NCI-H345 treated with DMSO at 0.1 percent for 48 hours (cell line): ENCODE measurements at regions not wholly inside any gene's neighbourhood (a gene's known extent, or its start where the extent isn't known, plus 50 kb on each side); places are given as distances from the start of the nearest gene placed in this dataset.
"Not testable (repeated sequence)": the region's sequence is repeated elsewhere in the genome, so short reads cannot be mapped to it uniquely, and the experiment has no call there.

ENCODE experiments used
- DNase-seq: peaks from one replicate; lab custom pipeline; 2025; ENCODE audit not compliant: unreplicated experiment; lab: John Stamatoyannopoulos, UW

DNA sequence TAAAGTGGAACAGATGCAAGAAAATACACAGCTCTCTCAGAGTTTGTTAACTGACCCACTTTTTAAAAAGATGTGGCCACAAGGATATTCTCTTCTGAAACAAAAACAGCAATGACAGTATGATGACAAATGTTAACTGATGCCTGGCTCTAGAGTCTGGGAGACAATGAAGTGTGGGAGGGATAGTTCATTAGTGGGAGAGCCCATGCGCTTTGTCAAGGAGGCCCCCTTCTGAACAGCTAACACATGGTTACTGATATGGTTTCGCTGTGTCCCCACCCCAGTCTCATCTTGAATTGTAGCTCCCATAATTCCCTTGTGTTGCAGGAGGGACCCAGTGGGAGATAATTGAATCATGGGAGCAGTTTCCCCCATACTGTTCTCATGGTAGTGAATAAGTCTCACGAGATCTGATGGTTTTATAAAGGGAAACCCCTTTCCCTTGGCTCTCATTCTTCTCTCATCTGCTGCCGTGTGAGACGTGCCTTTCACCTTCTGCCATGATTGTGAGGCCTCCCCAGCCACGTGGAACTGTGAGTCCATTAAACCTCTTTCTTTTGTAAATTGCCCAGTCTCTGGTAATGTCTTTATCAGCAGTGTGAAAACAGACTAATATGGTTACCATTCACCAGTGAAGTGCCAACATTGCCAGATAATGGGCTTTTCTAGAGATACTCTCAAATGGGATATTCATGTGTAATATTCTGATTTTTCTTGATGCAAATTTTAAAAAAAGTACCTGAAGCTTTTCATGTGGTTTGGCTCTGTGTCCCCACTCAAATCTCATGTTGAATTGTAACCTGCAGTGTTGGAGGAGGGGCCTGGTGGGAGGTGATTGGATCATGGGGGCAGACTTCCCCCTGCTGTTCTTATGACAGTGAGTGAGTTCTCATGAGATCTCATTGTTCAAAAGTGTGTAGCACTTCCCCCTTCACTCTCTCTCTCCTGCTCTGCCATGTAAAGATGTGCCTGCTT, 435.8 kb downstream of the SHISA9 start:
- DNase-seq, result not testable (repeated sequence)

DNA sequence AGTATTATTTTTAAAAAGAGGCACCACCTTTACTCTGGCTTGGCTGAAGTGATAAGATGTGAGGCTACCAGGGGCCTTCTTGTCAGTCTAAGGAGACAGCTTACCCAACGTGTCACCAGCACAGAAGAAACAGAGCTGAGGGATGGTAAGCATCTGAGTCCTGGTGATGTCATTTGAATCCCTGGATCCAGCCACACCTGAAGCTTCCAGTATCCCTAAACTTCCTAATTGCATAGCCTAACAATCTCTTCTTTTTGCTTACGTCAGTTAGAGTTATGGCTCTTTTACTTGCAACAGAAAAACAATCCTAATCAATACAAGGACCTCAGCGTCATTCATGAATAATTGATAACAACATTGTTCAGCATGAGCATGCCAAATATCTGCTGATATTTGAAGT, 436.6 kb downstream of the SHISA9 start:
- no peak for DNase-seq

DNA sequence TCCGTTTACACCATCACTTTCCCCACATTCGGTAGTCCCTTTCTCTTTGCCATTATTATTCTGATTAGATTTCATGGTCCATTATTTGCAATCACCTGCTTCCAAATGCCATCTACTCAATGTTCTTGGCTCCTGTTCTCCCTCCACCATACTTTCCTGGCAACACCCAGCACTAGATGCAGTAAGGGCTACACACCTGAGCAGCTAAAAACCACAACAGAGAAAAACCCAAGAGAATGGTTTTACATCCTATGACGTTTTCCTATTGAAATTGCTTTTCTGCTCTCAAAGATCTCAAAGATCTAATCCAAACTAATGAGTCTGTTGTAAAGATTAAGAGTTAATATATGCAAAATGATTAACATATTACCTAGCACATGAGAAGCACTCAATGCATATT, 441.3 kb downstream of the SHISA9 start:
- no peak for DNase-seq

DNA sequence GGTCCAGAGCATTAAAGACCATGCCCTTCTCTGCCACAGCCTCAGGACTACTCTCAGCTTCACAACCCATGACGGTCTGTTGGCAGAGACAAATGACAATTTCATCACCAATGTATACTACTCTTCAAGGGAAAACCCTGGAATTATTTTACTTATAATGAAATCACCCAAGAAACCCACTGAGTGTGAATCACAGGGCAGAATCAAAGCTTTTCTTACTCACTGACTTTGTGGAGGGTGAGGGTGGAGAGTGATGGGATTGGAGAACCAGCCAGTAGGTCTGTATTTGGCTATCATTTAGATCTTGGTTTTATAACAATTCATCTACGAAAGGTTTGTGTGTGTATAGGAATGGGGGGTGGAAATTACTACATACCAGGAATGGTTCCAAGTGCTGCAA, 442.6 kb downstream of the SHISA9 start:
- DNase-seq, result no peak

DNA sequence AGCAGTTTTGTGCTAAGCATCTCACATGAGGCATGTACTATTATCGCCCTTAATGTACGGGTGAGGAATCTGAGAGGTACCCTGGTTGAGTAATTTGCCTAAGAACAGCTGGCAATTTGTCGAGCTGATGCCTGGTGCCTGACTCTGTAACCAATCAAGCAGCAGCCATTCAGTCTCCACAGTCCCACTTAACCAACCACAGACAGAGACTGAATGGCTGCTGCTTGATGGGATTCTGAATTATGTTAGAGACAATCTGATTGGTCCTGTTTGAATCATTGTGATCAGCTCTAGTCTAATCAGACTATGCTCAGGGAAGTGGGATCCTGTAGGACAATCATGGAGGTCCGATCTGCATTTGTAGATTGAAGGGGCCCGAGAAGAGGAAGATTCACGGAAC, 447.0 kb downstream of the SHISA9 start:
- no peak for DNase-seq

DNA sequence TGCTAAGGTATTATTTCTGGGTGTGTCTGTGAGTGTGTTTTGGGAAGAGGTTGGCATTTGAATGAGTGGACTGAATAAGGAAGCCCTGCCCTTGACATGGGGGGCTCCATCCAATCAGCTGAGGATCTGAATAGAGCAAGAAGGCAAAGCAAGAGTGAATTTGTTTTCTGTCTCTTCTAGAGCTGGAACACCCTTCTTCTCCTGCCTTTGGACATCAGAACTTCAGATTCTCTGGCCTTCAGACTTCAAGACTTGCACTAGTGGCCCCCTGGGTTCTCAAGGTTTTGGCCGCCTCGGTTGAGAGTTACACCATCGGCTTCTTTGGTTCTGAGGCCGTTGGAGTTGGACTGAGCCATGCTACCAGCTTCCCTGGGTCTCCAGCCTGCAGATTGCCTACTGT, 448.6 kb downstream of the SHISA9 start:
- no peak for DNase-seq

DNA sequence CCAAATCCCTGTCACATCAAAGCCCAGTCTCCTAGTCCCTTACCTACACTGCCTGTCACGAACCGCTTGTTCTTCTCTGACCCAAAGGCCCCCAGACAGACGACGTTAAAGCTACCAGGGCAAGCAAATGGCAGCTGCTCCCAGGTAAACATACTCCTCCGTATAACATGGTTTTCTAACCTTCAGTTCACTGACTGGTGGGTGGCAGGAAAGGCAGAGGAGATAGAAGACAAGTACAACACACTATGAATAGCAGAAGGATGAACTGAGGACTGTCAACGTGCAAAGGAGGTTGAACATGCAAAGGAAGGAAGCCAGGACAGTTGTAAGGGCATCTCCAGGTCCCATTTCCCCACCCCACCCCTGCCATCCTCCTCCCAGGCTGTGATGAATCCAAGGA, 449.8 kb downstream of the SHISA9 start:
- DNase-seq, result no peak

DNA sequence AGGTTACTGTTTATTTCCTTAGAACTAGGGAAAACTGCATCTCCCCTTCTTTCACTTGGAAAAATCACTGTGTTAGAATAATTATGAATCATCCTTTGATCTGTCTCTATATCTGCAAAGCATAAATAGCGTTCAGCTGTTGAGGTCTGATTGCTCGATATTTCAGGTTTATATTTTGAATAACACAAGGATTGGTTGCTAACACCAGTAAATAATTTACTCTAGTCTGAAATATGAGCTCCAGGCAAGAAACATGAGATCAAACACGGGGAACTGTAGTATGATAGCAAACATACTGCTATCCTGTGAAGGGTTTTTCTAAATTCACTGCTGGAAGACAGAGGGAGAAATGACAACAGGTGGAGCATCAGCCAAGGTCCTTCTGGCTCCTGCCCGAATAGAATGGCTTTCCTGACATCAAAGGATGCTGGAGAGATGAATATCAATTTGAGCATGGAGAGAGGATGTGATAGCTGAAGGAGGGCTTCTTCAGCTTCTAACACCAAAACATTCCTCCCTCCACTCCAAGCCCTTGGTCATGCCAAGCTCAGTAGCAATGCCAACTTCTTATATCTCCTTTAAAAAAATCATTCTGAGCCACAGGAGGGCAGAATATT, 450.3 kb downstream of the SHISA9 start:
- DNase-seq, result no peak

DNA sequence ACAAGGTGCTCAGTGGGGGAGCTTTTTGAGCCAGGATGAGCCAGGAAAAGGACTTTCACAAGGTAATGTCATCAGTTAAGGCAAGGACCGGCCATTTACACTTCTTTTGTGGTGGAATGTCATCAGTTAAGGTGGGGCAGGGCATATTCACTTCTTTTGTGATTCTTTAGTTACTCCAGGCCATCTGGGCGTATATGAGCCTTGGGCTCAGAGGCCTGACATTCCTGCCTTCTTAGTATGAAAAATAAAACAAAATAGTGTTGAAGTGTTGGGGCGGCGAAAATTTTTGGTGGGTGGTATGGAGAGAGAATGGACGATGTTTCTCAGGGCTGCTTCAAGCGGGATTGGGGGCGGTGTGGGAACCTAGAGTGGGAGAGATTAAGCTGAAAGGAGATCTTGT, 451.4 kb downstream of the SHISA9 start:
- not testable (repeated sequence) for DNase-seq

DNA sequence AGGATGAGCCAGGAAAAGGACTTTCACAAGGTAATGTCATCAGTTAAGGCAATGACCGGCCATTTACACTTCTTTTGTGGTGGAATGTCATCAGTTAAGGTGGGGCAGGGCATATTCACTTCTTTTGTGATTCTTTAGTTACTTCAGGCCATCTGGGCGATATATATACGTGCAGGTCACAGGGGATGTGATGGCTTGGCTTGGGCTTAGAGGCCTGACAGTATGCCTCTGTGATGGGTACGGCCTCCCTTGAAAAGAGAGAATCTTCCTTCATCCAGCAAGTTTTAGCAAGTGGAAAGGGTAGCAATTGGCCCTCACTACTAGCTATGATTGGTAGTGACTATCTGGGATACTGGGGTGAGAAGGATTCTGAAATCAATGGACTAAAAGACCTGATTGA, 456.4 kb downstream of the SHISA9 start:
- not testable (repeated sequence) for DNase-seq

DNA sequence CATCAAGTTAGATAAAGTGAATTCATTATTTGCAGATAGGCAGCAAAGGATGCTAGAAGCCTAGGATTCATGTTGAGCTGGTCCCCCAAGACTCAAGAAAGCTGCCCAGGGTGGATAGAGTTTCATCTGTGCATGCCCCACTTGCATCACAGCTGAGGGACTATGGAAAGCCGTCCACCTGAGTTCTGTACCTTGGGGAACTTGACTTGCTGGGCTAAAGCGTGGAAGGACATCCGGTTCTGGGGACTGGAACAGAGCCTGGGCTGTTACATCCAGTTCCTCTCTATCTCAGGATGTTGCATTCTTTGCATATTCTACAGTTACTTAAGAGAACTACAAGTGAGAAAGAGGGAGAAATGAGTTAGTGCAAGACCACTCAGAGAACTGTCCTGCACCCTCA, 458.4 kb downstream of the SHISA9 start:
- no peak for DNase-seq

DNA sequence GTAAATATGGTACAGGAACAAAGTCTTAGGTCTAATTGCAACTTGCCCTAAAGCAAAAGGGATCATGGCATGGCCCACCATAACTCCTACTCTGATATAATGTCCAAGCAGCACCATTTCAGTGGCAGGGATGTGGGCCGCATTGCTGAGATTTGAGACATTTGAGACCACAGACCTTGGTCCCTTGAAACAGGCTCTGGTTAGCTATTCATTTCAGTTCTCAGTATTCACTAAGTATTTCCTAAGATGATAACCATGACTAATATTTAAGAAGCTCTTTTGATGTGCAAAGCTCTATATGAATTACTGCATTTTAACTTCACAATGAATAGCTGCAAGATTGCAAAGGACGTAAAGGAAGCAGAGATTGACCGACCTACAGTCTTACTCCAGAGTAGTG, 471.0 kb downstream of the SHISA9 start:
- DNase-seq, result no peak

DNA sequence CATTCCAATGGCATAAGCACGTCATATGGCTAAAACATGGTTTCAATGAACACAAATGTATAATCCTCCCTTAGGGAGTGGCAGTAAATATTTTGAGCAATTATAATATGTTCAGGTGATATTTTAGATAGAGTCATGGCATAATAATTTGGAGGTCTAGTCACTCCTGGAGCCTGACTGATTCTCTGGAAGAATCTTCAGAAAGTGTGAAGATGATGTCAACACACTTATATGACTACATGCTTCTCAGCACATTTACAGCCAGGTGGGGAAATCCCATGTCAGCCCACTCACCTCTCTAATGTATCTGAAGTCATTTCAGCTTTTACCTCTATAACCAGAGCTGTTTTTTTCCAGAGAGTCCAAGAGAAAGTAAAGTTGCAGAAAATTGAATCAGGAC, 474.8 kb downstream of the SHISA9 start:
- DNase-seq, result no peak

DNA sequence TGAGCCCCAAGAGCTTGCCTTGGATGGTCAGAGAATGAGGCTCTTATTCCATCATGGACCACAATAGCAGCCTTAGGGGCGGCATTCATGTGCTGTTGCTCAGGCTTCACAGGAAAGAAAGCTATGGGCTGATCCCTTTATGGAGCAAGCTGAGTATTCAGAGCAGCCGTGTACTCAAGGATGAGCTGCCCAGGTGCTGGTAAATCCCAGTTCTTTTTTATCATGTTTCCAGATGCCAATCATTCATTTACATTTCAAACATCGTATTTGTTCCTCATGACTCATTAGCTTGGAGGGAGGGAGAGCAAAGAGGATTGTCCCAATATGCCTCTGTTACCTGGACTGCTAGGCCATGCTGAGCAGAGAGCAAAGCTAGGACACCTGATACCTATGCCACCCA, 475.7 kb downstream of the SHISA9 start:
- no peak for DNase-seq

DNA sequence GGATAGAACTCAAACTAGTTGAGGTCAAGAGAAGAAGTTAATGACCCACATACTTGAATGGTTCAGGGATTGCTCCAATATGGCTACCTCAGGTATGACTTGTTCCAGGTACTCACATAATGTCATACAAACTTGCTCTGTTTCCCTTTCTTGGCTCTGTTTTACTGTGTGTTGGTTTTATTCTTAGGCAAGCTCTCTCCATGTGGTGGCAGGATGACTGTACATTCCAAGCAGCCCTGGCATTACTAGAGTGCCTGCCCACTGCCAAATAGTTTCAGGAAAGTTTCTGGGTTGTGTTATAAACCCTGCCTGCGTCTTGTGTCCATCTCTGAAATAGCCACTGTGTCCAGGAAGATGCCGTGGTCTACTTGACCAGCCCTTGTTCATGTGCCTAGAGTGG, 476.8 kb downstream of the SHISA9 start:
- DNase-seq, result no peak

DNA sequence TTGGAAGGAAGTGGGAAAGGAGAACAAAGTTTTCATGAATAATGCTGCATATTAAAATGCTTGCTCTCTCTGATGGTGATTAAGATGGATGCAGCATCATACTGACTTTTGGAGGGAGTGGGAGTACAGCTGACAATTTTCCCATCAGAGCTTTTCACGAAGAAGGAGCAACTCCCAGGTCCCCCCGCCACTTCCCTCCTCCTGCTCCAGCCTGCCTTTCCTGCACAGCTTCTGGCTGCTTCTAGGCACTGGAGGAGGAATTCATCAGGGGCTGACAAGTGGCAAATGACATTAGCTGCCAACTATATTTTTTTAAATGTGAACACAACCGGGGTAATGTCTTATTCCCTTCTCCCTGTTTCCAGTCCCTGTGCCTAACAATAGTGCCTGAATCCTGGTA, 477.9 kb downstream of the SHISA9 start:
- DNase-seq, result no peak

DNA sequence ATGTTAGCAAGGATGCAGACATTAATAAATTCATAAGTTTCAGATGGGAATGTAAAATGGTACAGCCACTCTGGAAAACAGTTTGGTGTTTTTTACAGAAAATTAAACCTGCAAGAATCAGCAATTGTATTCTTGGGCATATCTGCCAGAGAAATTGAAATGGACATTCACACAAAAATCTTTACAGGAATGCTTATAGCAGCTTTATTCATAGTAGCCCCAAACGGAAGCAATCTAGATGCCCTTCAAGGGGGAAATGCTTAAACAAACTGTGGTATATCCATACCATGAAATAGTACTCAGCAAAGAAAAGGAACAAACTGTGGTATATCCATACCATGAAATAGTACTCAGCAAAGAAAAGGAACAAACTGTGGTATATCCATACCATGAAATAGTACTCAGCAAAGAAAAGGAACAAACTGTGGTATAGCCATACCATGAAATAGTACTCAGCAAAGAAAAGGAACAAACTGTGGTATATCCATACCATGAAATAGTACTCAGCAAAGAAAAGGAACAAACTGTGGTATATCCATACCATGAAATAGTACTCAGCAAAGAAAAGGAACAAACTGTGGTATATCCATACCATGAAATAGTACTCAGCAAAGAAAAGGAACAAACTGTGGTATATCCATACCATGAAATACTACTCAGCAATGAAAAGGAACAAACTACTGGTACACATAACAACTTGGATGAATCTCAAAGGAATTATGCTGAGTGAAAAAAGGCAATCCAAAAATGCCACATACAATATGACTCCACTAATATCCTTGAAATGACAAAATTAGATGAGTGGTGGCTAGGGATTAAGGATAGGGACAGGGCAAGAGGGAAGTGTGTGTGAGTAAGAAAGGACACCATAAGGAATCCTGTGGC, 484.0 kb downstream of the SHISA9 start:
- not testable (repeated sequence) for DNase-seq

DNA sequence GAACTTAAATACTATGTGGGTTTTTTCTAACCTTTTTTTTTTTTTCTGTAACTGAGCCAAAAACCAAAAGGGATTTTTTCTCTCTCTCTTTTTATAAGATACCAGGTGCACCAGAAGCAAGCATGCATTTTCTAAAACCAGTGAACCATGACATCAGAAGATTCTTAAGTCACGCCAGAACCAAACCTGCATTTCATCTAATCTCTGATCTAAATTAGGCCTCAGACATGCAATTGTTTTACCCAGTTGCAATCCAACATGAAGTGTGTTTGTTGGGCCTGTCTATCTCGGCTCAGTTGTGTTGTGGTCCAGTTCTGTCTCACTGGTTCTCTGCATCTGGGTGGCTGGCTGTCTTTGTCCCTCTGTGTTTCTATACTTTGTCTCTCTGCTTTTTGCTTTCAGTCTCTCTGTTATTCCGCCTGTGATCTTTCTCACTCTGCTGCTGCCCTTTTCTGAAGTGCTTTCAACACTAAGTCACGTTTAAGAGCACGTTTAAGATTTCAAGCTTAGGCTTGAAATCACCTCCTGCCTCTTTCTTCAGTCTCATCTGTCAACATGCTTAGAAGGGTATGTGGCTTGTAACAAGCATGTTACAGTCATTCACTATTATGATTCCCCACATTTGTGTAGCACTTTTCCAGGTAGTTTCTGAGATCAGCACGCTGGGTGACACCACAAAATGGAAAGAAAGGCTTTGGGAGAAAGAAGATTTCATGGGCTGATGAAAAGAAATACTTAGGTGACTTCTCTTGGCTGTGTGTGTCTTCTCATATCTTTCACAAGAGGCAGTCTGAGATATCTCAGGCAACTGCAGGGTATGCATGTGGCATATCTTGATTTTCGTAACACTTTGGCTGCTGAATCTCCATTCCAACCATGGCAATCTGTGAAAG, 488.9 kb downstream of the SHISA9 start:
- DNase-seq, result peak; percentile 65

DNA sequence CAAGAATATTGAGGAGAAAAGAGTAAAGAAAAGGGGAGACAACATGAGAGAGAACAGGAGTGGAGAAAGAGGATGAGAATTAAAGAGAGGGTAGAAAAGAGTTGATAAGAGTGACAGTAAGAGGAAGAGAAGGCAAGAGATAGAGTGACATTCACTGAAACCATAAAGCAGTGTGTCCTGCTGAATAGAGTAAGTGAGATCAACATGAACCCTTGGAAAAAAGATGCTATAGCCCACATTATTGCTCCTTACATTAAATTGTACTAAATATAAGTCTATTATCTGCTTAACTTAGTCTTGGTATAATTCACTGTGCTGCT, 489.5 kb downstream of the SHISA9 start:
- DNase-seq, result no peak

DNA sequence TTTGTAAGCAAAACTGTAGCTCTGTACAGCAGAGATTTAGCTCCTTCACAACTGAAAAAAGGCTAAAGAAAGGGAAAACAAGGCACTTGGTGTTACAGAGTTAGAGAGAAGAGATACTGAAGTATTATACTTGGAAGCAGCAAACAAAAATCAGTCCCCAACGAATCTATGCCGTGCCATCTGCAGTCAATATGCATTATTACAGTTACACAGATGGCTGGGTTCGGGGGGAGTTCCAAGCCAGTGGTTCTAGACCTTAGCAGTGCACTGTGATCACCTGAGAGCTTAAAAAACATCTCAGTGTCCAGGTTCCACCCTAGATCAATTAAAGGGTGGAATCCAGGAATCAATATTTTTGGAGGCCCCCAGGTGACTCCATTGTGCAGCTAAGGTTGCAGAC, 489.9 kb downstream of the SHISA9 start:
- no peak for DNase-seq

DNA sequence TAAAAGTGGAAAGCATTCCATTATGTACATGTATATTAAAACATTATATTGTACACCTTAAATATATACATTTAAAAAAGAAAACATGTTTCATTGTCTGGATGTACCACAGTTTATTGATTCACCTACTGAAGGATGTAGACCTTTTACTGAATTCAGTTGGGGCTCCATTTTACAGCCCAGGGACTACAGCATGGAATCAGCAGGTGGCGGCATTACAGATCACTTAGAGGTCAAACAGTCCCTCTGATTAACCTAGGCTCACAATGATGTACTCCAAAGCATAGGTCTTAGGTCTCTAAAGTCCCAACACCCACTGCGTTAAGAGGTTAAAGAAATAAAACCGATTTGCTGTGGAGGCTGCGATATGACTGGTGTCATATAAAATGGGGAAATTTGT, 490.9 kb downstream of the SHISA9 start:
- DNase-seq, result no peak
